ENCODE measurements at regions not wholly inside any gene's neighbourhood (a gene's known extent, or its start where the extent isn't known, plus 50 kb on each side); places are given as distances from the start of the nearest gene placed in this dataset.

- TF ChIP-seq, protein P1, sequence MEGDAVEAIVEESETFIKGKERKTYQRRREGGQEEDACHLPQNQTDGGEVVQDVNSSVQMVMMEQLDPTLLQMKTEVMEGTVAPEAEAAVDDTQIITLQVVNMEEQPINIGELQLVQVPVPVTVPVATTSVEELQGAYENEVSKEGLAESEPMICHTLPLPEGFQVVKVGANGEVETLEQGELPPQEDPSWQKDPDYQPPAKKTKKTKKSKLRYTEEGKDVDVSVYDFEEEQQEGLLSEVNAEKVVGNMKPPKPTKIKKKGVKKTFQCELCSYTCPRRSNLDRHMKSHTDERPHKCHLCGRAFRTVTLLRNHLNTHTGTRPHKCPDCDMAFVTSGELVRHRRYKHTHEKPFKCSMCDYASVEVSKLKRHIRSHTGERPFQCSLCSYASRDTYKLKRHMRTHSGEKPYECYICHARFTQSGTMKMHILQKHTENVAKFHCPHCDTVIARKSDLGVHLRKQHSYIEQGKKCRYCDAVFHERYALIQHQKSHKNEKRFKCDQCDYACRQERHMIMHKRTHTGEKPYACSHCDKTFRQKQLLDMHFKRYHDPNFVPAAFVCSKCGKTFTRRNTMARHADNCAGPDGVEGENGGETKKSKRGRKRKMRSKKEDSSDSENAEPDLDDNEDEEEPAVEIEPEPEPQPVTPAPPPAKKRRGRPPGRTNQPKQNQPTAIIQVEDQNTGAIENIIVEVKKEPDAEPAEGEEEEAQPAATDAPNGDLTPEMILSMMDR (IDR thresholded peaks at IDR 0.05), result no peak
- no peak for TF ChIP-seq POLR2A (IDR thresholded peaks at IDR 0.05)
Observed at GRCh38 chr4:163263606-163264005, 68.8 kb downstream of the NPY1R start.
